NCI-H2196 (cell line): ENCODE measurements at regions not wholly inside any gene's neighbourhood (a gene's known extent, or its start where the extent isn't known, plus 50 kb on each side); places are given as distances from the start of the nearest gene placed in this dataset.
"Not testable (repeated sequence)": the region's sequence is repeated elsewhere in the genome, so short reads cannot be mapped to it uniquely, and the experiment has no call there.

Experiments used
- DNase-seq: peaks from one replicate; lab custom pipeline; 2025; ENCODE audit not compliant: unreplicated experiment; lab: John Stamatoyannopoulos, UW

DNA sequence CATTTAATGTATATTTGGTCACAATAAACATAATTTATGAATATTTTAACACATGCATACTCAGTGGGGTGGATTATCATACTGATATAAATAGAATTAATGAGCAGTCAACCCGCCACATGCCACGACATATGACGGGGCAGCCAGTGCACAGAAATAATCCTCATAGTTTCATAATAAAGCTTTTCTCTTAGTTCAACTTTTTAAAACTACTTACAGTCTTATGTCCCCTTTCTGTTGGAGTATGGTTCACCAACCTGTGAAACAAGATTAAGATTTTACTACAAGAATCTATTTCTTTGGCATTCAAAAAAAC lies 75.6 kb upstream of the ETAA1 start:
- DNase-seq = no peak

DNA sequence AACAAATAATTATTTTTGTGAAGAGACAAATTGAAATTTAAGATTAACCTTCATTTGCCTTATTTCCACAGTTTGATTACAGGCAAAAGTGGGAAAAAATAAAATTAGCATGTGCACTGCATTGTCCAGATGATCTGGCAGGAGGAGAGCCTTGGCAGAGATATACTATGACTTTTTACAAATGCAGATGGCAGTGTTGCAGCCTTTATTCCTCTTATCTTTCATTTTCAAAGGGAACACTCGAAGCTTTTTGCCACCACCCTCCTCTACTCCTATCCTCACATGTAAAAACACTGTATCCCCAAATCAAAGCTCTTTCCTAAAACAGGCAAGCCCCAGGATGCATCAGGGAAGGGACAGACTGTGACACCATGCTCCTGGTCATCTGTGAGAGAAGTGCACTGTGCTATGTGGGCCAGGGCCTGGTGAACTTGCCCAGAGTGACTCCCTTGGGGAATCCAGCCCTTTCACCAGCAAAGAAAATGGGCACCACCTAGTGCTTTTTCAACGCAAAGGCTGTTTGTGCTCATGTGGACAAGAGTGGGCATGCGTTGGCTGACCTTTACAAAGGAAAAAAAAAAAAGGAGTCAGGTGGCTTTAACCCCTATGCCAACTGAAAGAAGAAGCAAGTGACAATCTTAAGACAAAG lies 74.7 kb upstream of the ETAA1 start:
- peak; percentile 5 for DNase-seq

- DNase-seq = no peak
Observed at GRCh38 chr2:67323209-67323991, 73.7 kb upstream of the ETAA1 start.

- no peak for DNase-seq
Observed at GRCh38 chr2:67329513-67329912, 67.6 kb upstream of the ETAA1 start.

DNA sequence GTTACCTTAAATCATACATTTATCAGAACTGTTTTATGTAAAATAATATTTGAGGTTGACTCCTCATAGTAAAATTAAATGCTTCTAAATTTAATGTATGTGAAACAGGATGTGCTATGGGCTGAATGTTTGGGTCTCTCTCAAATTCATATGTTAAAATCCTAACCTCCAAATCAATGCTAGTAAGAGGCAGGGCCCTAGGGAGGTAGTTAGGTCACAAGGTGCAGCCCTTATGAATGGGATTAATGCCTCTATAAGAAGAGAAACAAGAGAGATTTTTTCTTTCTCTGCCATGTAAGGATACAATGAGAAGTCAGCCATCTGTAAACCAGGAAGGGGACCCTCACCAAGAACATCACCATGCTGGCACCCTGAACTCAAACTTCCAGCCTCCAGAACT lies 67.2 kb upstream of the ETAA1 start:
- no peak for DNase-seq

- DNase-seq = not testable (repeated sequence)
Observed at GRCh38 chr2:67331419-67332086, 65.6 kb upstream of the ETAA1 start.

DNA sequence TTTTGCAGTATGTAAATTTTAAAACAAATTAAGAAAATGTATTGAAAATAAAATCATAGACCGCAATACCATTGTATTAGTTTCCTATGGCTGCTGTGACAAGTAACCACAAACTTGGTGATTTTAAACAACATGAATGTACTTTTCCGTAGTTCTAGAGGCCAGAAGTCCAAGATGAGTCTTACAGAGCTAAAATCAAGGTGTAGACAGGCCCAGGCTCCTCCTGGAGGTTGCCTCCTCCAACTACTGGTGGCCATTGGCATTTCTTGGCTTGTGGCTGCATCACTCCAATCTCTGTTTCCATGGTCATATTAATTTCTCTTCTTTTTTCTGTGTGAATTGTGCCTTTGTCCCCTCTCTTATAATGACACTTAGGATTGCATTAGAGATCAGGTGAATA lies 59.2 kb upstream of the ETAA1 start:
- DNase-seq = no peak

GRCh38 chr2:67338601-67339233 lies 58.4 kb upstream of the ETAA1 start:
- no peak for DNase-seq

GRCh38 chr2:67339234-67339885 lies 57.8 kb upstream of the ETAA1 start:
- no peak for DNase-seq

GRCh38 chr2:67340133-67341011 lies 56.8 kb upstream of the ETAA1 start:
- DNase-seq = no peak

DNA sequence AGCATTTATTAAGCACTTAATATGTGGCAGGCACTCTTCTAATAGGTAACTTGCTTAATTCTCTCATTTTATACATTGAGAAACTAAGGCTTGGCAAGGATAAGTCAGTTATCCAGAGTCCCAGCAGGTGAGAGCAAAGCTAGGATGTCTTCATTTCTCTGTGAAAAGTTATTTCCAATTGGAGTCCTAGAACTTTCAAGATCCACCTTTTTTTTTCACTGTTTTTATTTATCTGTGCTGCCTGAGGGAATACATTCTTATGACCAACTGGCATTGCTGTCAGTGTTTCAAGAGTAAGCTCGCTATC lies 56.2 kb upstream of the ETAA1 start:
- no peak for DNase-seq

GRCh38 chr2:67341336-67341735 lies 55.8 kb upstream of the ETAA1 start:
- DNase-seq = no peak

- DNase-seq = no peak
Observed at GRCh38 chr2:67342394-67342793, 54.7 kb upstream of the ETAA1 start.

DNA sequence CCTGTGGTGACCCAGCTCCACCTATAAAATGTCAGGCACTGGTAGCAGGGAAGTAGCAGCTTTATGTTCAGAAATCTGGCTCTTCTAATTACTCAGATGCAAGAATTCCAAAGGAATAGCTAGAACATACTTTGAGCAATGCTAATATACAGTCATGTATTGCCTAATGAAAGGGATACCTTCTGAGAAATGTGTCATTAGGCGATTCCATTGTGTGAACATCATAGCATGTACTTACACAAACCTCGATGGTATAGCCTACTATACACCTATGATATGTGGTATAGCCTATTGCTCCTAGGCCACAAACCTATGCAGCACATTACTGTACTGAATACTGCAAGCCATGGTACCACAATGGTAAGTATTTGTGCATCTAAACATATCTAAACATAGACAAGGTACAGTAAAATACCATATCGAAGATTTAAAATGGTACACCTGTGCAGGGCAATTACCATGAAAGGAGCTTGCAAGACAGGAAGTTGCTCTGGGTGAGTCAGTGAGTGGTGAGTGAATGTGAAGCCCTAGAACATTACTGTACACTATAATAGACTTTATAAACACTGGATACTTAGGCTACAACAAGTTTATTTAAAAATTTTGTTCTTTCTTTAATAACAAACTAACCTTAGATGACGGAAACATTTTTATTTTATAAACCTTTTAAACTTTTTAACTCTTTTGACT lies 50.3 kb upstream of the ETAA1 start:
- no peak for DNase-seq
